ENCODE measurements at regions not wholly inside any gene's neighbourhood (a gene's known extent, or its start where the extent isn't known, plus 50 kb on each side); places are given as distances from the start of the nearest gene placed in this dataset.

DNA sequence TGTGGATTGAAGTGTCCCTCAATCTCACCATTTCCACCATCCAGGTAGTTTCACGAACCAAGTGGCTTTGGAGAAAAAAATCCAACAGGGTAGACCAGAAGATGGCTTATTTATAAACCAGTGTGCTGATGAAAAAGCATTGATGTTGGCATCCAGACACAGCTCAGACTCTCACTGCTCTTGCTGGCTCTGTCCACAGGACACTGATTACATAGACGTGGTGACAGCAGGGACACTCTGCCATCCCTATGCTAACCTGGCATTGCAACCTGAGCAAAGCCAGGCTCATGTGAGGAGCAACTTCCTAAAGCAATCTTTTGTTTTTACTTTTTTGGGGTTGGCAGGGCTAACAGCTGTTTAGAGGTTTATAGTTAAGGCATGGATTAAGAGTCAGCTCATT is 130.6 kb upstream of the SVIL start:
- Histone ChIP-seq H3K27ac (no peak overlapping the region), H3K4me3 (no peak overlapping the region), H3K4me1 (no peaks in the 10 kb centered on the region), H3K9me3 (no peaks in the 10 kb centered on the region), H3K36me3 (no peaks in the 10 kb centered on the region), H3K27me3 (no peaks in the 10 kb centered on the region)
- TF ChIP-seq POLR2A (IDR thresholded peaks at IDR 0.05) (no peak), POLR2AphosphoS5 (IDR thresholded peaks at IDR 0.05) (no peak), EP300 (IDR thresholded peaks at IDR 0.05) (no peak)
- TF ChIP-seq, protein P1, sequence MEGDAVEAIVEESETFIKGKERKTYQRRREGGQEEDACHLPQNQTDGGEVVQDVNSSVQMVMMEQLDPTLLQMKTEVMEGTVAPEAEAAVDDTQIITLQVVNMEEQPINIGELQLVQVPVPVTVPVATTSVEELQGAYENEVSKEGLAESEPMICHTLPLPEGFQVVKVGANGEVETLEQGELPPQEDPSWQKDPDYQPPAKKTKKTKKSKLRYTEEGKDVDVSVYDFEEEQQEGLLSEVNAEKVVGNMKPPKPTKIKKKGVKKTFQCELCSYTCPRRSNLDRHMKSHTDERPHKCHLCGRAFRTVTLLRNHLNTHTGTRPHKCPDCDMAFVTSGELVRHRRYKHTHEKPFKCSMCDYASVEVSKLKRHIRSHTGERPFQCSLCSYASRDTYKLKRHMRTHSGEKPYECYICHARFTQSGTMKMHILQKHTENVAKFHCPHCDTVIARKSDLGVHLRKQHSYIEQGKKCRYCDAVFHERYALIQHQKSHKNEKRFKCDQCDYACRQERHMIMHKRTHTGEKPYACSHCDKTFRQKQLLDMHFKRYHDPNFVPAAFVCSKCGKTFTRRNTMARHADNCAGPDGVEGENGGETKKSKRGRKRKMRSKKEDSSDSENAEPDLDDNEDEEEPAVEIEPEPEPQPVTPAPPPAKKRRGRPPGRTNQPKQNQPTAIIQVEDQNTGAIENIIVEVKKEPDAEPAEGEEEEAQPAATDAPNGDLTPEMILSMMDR (IDR thresholded peaks at IDR 0.05): no peak
- ATAC-seq (ENCODE audit: low FRiP score in 2 of 2) (no peak), DNase-seq (no peak)
- WGBS, 2 donors: 78 to 94% methylated on average over 2 of the region's 2 CpGs

DNA sequence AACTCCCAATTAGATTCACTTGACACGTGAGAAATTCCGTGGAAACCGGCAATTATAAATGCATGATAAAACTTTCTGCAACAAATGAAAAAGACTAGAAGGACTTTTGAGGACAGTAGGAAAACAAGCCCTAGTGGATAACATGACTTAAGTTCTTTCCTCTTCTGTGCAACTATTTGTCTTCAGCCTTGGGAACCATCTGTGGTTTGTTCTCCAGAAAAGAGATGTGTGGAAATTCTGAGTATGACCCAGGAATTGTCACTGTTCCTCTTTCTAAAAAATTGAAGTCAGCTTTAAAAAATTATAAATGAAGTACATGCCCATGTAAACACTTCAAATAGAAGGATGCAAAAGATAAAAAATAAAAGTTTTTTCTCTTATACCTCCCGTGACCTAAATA is 128.6 kb upstream of the SVIL start:
- TF ChIP-seq POLR2AphosphoS5 (IDR thresholded peaks at IDR 0.05): no peak
- no peak for TF ChIP-seq POLR2A (IDR thresholded peaks at IDR 0.05)
- TF ChIP-seq, protein P1 (IDR thresholded peaks at IDR 0.05): no peak
- TF ChIP-seq EP300 (IDR thresholded peaks at IDR 0.05): no peak
- WGBS, 2 donors: 80 to 86% methylated on average over 4 of the region's 4 CpGs
- no peak for DNase-seq

GRCh38 chr10:29761916-29762315 is 127.1 kb upstream of the SVIL start:
- H3K4me1 ChIP-seq: no peaks in the 10 kb centered on the region
- WGBS, 2 donors: 96 to 100% methylated on average over 5 of the region's 5 CpGs
- no peak for TF ChIP-seq POLR2A (IDR thresholded peaks at IDR 0.05)
- no peak for TF ChIP-seq EP300 (IDR thresholded peaks at IDR 0.05)
- TF ChIP-seq POLR2AphosphoS5 (IDR thresholded peaks at IDR 0.05): no peak
- TF ChIP-seq, protein P1 (IDR thresholded peaks at IDR 0.05): no peak
- H3K27me3 ChIP-seq: no peaks in the 10 kb centered on the region
- no peak overlapping the region for H3K4me3 ChIP-seq
- no peak overlapping the region for H3K27ac ChIP-seq
- H3K9me3 ChIP-seq: no peaks in the 10 kb centered on the region
- no peaks in the 10 kb centered on the region for H3K36me3 ChIP-seq
- no peak for DNase-seq
- no peak for ATAC-seq (ENCODE audit: low FRiP score in 2 of 2)

More for the DNA sequence above, 128.6 kb upstream of the SVIL start:
- ATAC-seq (ENCODE audit: low FRiP score in 2 of 2): no peak
- no peaks in the 10 kb centered on the region for H3K27me3 ChIP-seq
- peak overlapping the region in 1 of 4 donors; percentile 42 for H3K27ac ChIP-seq
- no peak overlapping the region for H3K4me3 ChIP-seq
- H3K4me1 ChIP-seq: no peaks in the 10 kb centered on the region
- H3K36me3 ChIP-seq: no peaks in the 10 kb centered on the region
- H3K9me3 ChIP-seq: no peaks in the 10 kb centered on the region

DNA sequence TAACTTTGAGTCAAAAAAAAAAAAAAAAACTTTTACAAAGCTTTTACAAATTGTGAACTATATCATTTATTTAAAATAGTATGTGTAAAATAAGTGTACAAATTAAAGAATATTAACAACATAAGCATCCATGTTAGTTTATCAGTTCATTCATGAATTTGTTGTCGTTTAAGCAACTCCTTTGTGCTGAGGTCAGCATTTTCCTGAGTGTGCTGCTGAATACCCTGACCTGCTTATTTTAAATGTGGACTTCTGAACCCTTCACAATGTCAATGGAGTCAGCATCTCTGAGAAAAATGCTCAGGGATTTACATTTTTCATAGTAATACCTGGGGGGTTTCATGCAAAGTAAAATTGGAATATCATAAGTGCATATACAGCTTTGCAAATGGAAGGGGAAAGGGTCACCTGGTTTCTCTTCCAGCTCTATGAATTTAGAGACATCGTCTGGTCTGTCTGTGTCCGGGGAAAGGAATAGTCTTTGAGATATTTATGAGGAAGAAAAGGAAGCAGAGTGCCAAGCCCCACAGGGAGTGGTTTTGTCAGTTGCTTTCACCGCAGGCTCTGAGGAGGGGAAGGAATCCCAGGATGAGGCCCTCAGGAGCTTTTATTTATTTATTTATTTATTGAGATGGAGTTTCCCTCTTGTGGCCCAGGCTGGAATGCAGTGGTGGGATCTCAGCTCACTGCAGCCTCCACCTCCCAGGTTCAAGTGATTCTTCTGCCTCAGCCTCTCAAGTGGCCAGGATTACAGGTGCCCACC is 125.5 kb upstream of the SVIL start:
- 67 to 73% methylated on average over 4 of the region's 4 CpGs for WGBS, 2 donors
- ATAC-seq (ENCODE audit: low FRiP score in 2 of 2): no peak
- Histone ChIP-seq H3K4me3 (no peak overlapping the region), H3K9me3 (no peaks in the 10 kb centered on the region), H3K4me1 (no peaks in the 10 kb centered on the region), H3K36me3 (no peaks in the 10 kb centered on the region), H3K27me3 (no peaks in the 10 kb centered on the region), H3K27ac (no peak overlapping the region)
- TF ChIP-seq, protein P1 (IDR thresholded peaks at IDR 0.05): no peak
- no peak for TF ChIP-seq POLR2AphosphoS5 (IDR thresholded peaks at IDR 0.05)
- TF ChIP-seq POLR2A (IDR thresholded peaks at IDR 0.05): no peak
- no peak for TF ChIP-seq EP300 (IDR thresholded peaks at IDR 0.05)
- DNase-seq: no peak
